GM21447 (cell line): ENCODE measurements at regions not wholly inside any gene's neighbourhood (a gene's known extent, or its start where the extent isn't known, plus 50 kb on each side); places are given as distances from the start of the nearest gene placed in this dataset.
"Not testable (repeated sequence)": the region's sequence is repeated elsewhere in the genome, so short reads cannot be mapped to it uniquely, and the experiment has no call there.

ENCODE experiments used
- ATAC-seq: cut with Tn5 transposase; IDR thresholded peaks from one replicate; pipeline ENCODE4 v1.9.1; 2021; ENCODE audit not compliant: unreplicated experiment

DNA sequence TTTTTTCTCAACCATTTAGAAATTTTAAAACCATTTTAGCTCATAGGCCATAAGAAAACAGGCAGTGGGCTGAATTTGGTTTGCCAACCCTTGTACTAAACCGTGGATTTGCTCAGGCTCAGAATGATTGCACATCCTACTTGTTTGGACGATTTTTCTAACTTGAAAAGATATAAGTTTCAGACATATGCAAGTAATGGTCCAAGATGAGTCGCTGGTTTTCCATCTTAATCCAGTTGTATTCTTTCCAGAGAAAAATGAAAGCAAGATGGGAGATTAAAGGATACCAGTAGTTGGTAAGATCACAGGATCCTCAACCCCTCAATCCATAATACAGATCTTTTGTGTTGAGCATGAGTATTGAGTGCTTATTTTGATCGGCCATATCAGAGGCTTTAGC is 250.9 kb downstream of the TINAG start:
- no peak for ATAC-seq

DNA sequence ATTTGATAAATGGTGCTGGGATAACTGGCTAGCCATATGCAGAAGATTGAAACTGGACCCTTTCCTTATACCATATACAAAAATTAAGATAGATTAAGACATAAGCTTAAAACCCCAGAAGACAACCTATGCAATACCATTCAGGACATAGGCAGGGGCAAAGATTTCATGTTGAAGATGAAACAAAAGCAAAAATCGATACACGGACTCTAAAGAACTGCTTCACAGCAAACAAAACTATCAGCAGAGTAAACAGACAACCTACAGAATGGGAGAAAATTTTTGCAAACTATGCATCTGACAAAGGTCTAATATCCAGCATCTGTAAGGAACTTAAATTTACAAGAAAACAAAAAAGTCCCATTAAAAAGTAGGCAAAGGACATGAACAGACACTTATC is 255.9 kb downstream of the TINAG start:
- not testable (repeated sequence) for ATAC-seq

DNA sequence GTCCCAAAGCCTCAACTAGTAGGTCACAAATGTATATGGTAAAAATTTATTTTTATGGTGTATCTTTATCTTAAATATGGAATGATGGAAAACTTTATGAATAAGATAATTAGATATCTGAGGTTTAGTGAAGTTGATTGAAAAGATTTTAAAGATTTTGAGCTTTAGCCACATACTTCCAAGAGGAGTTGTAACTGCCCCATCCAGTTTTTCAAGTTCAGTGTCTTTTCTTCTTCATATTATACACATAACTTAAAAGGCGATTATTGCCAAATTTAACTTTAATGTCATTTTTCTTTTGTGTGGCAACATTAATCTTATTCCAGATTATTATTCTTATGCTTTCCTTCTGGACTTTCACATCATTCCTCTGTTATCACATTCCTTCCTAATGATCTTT is 266.4 kb downstream of the TINAG start:
- no peak for ATAC-seq

DNA sequence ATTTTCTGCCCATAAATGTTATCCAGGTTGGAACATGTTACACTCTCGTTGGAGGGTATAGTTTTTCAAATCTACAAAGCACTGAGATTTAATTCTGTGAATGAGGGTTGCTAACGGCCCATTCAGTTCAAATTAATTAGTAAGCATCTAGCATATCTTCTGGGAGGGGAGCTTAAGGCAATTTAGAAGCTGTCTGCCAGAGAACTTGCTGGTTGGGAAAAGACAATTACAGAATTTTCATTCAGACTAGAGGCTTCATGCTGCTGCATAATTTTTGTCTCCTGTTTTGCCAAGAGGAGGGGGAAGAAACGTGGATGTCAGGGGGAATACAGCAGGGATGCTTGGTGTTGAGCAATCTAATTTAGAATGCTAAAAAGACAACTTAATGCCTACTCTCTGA is 268.3 kb upstream of the FAM83B start:
- no peak for ATAC-seq

DNA sequence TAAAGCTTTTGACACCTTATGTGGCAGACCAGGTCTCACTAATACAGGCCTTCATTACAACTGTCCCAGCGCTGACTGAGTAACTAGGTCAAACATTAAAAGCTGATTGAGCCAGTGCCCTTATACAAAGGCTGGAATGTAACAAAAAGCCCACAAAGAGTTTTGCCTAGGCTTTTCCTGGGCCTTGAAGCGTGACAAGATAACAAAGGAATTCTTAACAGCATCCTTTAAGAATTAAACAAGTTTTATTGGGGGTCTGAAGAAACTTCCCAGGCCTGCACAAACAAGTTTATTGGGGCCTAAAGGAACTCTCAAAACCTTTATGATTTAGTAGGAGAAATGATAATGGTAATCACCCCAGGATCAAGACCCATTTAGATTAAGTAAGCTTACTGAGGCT is 267.6 kb upstream of the FAM83B start:
- ATAC-seq = no peak

DNA sequence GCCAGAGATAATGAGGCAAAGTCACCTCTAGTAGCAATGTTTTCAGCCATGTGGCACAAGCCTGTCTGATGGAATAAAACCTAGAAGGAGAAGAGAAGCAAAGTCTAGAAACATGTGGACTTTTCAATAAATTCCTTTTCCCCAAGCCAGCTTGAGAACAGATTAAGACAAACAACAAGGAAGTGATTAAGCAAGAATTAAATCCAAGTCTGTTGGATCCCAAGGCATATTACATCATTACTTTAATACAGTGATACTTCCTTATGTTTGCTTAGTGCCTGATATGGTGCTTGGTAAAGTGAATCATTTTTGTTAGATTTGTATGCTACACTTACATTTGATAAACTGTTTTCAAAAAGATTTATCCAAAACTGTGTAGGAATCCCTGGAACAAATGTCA is 260.3 kb upstream of the FAM83B start:
- no peak for ATAC-seq

DNA sequence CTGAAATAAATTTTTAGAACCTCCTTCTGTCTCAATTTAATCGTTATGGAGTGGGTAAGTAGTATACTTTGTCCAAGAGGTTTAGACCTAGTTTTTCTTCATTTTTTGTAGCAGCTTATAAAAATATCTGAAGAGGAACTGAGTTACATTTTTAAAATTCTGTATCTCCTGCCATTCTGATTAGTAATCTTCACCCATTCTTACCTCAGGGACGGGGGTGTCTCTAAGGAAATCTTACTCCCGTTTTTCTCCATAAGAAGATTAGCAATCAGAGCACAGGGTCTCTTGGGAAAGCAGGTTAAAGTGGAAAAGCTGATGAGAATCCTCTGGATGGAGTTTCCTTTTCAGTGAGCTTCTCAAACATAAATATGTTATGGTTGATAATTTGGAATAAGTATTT is 259.3 kb upstream of the FAM83B start:
- ATAC-seq = no peak

DNA sequence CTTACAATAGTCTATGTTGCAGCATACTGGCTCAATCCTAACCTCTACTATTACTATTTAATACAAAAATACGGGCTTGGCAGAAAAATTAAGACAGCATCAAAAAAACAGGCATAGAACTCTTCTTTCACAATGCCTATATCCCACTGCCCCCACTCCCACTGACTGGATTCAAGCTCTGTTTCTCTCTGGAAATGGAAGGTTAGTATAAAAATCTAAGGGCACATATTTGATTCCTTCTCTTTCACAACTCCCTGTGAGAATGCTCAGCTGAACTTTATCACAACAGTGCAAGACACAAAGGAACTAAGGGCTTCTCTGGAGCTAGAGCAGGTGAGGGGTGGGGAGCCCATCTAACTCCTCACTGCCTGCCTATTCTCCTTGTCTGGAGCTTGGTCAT is 258.4 kb upstream of the FAM83B start:
- ATAC-seq = no peak

DNA sequence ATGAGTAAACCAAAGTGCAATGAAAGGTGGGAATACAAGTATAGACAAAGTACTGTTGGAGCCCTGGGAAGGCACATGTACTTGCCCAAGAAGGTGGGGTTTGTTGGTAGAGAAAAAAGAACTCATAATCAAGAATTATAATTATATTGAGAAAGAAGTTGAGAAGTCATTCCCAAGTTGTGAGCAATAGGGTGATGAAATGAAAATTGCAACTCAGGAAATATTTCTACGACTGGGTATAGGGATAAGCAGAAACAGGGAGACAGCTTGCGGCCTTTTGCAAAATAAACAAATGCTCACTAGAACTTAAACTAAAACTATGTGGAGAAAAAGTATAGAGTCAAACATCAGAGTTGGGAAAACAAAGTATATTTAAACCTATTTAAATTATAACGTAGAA is 250.7 kb upstream of the FAM83B start:
- no peak for ATAC-seq

DNA sequence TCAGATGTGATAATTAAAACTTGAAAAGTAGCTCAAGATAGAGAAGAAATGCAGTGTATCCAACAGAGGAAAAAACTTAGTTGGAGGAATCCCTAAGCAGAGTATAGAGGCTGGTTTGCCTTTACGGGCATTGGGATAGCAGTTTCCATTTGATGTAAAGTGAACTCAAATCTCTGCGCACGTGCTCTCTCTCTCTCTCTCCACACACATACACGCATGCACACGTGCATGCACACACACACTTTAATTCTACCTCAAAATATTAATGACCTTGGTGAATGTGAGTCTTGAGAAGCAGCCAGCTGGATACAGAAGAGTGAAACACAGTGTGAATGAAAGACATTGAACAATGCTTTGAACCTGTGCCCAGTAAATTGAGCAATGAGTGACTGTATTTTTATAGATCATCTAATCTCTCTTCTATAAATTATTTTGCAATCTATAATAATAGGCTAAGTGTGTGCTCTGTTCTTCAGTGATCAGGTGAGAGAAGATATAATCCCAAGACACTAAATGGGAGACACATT is 247.7 kb upstream of the FAM83B start:
- no peak for ATAC-seq

DNA sequence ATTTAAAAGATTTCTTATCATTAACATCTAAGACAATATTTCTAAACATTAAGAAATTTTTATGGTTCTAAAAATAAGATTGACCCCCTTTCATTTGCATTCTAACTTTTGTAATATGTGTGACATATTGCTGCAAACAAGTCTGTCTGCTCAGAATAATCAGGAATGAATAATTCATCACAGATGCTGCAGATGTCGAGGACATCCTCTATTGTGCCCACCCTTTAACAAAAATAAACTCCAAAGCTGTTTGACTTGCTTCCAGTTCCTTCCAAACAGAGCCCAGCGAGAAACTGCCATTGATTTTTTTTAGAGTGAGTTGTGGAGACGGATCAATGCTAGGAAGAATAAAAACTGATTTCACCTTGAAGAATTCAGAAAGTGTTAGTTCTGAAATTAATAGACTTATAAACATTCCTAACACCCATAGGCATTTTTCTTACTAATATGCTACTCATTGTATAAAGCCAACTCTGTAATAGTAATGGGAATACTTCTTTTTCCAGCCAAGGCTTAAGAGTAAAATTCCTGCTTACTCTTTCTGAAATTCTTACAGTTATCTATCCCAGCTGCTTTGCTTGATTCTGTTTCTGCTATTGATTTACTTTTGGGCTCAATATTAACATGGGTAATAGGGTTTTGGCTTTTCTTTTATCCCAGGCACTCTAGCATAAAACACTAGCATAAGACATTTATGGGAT is 244.8 kb upstream of the FAM83B start:
- no peak for ATAC-seq

DNA sequence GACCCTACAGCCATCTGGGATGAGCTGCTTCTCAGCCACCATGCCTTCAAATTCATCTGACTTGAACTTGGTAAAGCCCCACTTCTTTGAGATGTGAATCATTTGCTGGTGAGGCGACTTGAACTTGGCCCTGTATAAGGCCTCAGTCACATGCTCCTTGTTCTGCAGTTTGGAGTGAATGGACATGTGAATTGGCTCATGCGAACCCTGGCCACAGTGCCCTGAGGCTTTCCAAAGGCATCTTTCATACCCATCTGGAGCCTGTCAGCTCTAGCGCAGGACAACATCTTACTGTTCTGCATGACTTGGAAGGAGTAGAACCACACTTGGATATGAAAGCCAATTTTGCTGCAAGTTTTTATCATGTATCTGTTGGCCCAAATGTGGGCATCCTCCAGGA is 244.0 kb upstream of the FAM83B start:
- ATAC-seq = no peak

DNA sequence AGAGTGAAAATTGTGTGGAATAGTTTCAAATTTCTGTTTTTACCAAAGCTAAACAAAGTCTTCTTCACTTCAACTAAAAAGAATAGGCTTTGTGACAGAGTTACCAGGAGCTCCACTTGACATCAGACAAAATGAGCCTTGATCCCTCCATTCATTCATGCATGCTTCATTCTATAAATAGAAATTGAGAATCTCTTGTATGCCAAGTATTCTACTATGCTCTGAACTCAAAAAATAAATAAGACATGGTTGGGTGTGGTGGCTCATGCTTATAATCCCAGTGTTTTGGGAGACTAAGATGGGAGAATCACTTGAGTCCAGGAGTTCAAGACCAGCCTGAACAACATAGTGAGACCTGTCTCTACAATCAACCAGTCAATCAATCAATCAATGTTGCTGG is 236.6 kb upstream of the FAM83B start:
- no peak for ATAC-seq

DNA sequence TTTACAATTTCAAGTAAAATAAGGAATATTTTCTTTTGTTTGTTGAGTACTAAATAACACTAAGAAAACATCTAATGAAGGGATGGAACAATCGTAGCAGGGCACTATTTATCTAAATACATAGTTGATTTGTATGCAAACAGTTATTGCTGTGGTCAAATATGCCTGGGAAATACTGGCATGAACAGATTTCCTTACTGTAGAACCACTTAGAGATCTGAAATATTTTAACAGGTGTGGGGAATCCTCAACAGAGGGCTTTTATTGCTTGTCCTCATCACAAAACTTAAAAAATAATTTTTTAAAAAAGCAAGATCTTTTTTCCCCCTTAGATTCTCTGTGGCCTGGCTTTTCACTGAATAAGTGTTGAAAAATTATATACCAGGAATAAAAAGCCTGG is 233.0 kb upstream of the FAM83B start:
- no peak for ATAC-seq

DNA sequence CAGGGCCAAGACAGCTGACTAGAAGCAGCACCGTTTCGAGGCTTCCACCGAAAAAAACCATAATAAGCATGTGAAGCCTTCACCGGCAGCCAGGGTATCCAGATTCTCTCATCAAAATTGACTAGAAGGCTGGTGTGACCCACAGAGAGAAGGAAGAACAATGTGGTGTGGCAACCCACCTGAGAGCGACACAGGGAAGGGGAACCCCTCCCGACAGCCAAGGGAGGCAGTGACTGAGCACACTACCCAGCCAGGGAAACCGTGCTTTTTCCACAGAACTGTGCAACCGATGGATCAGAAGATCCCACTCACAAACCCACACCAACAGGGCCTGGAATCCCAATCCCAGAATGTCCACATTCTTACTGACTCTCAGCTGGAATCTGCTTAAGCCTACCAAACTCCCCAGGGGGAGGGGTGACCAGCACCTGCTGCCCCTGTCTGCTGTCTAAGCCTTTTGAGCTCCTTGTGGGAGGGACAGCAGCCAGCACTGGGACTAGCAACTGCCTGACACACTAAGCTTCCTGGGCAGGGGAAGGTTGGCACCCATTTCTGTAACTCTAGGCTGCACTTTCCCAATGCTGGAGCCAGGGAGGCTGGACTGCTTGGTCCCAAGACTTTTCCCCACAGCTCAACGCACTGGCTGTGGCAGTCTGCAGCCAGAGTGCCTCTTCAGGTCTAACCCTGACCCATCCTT is 231.9 kb upstream of the FAM83B start:
- no peak for ATAC-seq

DNA sequence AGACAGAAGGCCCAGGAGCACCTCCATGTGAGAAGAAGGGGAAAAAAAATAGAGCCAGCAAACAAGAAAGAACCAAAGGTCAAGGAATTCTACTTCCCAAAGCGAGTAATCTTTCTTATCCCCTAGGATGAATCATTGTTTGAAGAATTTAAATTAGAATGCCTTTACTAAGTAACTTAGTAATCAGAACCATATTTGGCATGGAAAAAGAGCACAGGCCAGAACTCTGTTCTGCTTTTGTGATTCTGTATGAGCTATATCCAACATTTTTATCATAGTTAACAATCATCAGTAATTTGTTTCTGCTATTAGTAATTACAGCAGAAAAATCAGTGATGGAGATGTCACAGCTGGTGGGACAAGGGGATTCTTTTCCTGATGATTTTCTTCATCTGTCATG is 228.8 kb upstream of the FAM83B start:
- ATAC-seq = no peak

DNA sequence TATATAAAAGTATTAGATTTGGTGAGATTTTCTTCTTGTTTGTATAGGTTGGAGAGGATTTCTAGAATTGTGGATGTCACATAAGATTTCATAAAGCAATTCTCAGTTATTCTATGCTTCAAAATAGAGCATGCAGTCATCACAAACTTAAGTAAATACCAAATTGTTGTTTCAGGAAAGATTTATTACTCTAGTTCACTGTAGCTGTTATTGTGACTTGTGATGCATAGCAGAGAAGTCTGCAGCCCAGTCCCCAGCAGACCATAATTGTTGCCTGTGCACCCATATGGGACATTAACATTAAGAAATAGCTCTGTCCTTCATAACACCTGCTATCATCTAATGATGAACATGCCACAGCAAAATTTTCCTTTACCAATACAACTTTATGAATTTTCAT is 228.0 kb upstream of the FAM83B start:
- no peak for ATAC-seq

DNA sequence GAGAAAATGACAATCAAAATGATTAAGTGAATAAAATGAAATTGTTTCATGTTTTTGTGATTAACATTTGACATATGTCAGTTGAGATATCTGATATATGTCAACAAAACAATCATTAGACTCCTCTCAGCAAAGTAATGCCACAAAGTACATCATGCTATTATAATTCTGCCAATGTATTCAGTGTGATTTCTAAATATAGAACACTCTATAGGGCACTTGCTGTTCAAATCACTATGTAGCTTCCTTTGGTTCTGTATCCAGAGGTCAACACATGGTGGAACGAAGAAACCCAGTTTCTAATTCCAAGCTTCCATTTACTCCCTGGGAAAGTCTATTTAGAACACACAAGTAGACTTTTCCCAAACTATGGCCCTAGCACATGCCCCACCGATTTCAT is 227.5 kb upstream of the FAM83B start:
- no peak for ATAC-seq

DNA sequence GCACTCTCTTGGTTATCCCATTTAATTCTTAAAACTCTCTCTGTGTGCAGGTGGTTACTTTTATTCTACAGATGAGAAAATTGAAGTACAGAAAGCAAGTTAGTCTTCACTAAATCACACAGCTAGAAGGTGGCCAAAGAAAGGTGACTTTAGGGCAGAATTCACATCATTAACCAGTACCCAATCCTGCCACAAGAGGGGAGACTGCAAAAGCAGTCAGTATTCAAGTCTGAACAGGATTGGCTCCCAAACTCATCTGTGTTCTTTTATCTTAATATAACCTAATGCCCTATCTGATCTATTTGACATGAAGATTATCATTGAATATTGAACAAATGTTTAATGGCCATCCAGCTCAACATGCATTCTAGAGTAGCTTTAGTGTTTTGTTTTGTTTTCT is 225.3 kb upstream of the FAM83B start:
- ATAC-seq = no peak

DNA sequence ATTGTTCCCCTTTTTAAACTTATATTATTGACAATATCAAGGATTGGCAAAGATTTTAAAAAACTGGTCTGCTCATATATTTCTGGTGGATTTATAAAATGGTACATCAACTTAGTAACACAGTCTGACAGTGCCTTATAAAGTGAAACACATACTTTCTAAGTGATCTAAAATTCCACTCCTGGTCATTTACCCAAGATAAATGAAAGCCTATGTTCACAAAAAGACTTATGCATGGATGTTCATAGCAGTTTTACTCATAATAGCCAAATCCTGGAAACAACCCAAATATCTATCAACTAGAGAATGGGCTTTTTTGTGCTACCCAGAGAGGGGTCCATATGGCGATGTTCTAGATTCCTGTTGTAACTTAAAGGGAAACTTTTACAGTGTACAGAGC is 222.4 kb upstream of the FAM83B start:
- no peak for ATAC-seq

DNA sequence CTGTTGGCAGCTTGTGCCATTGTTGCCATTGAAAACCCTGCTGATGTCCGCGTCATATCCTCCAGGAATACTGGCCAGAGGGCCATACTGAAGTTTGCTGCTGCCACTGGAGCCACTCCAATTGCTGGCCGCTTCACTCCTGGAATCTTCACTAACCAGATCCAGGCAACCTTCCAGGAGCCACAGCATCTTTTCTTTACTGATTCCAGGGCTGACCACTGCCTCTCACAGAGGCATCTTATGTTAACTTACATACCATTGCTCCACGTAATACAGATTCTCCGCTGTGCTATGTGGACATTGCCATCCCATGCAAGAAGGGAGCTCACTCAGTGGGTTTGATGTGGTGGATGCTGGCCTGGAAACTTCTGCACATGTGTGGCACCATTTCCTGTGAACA is 221.8 kb upstream of the FAM83B start:
- no peak for ATAC-seq

DNA sequence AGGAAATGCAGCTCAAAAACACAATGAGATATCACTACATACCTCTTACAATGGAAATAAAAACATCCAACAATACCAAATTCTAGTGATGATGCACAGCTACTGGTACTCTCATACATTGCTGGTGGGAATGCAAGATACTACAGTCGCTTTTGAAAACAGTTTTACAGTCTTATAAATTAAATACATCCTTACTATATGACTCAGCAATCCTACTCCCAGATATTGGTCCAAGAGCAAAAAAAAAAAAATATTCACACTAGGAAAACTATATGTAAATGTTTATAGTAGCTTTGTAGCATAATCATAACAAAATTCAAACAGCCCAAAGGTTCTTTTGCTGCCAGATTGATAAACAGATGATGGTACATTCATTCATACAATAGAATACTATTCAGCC is 217.4 kb upstream of the FAM83B start:
- ATAC-seq = no peak
